ENCODE measurements at regions not wholly inside any gene's neighbourhood (a gene's known extent, or its start where the extent isn't known, plus 50 kb on each side); places are given as distances from the start of the nearest gene placed in this dataset.

GRCh38 chr7:46809886-46810285, 772.0 kb downstream of the TNS3 start (continued):
- TF ChIP-seq BRCA1 (IDR thresholded peaks at IDR 0.05; ENCODE audit: low read depth, low read length) (no peak), SAP30 (IDR thresholded peaks at IDR 0.05; ENCODE audit: insufficient read depth, insufficient replicate concordance, low read length) (no peak), TEAD4 (IDR thresholded peaks at IDR 0.05; ENCODE audit: low read depth, low read length) (no peak)

Data from H1 (cell line).